ENCODE measurements at regions not wholly inside any gene's neighbourhood (a gene's known extent, or its start where the extent isn't known, plus 50 kb on each side); places are given as distances from the start of the nearest gene placed in this dataset.

- no peak for TF ChIP-seq CTCF (IDR thresholded peaks at IDR 0.05)
- no peak for TF ChIP-seq POLR2A (IDR thresholded peaks at IDR 0.05)
These were observed 715.3 kb upstream of the NEGR1 start for GRCh38 chr1:72997624-72998023.

Data from uterus (tissue), 2 donors.